Omental fat pad (tissue), 3 donors: ENCODE measurements at regions not wholly inside any gene's neighbourhood (a gene's known extent, or its start where the extent isn't known, plus 50 kb on each side); places are given as distances from the start of the nearest gene placed in this dataset.

Source experiments
- ATAC-seq: fragments of 150-250 bp; one replicate; pipeline ENCODE4 v1.9.1; 2016; ENCODE audit warnings: mild to moderate bottlenecking, moderate library complexity; ENCODE audit not compliant: low FRiP score
- DNase-seq: peaks from one replicate; pipeline ENCODE4 v3.0.0-alpha.2; 2019; ENCODE audit warnings: low spot score
- CTCF ChIP-seq, 3 donors: fragments of 450-650 bp; IDR thresholded peaks; one replicate each; pipeline ENCODE4 v1.5.1; 2016 to 2017; ENCODE audit warnings: antibody characterized with exemption in 3 of 3, mild to moderate bottlenecking in 3 of 3, moderate library complexity in 2 of 3

- no peak for DNase-seq
- ATAC-seq, result no peak
- TF ChIP-seq CTCF (IDR thresholded peaks at IDR 0.05), result no peak
Observed at GRCh38 chr1:221632072-221632471, 109.8 kb downstream of the DUSP10 start.

DNA sequence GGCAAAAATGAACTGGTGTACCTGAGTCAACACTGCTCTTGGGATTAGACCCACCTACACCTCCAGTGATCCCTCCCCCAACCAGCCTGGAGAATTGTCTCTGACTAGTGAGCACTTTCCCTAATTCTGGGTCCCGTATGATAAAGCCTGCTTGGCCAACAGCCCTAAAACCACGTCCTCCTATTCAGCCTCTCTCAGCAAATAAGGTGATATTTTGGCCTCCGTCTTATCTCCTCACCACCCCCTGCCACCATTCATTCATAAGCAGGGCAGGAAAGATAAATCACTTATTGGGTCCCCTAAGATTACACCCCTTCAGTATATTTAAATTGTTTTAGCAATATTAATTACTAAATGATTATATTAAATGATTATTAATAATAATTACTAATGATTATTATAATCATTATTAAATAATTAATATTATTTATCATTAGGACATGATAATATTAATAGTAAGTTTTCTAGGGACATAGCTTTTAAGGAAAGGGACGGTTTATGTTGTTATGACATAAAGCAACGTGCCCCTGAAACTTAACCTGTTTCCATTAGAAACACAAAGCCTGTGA lies 108.0 kb downstream of the DUSP10 start:
- no peak for TF ChIP-seq CTCF (IDR thresholded peaks at IDR 0.05)
- ATAC-seq (no peak), DNase-seq (no peak)

DNA sequence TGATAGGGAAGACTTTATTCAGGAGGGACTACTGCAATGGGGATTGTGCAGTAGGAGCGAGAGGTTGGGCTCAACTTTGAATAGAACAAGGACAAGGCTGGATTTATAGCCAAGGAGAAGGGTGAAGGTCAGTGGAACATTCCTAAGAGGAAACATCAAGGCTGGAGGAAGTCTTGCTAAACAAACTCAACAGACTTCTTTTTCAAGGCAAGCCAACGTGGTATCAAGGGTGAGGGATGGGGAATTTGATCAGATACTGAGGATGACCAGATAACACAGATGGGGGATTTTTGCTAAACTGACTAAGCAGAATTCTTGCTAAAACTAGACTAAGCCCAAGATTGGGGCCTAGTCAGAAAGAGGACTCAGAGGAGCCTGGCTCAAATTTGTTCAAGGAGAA lies 107.3 kb downstream of the DUSP10 start:
- ATAC-seq (no peak), DNase-seq (no peak)
- TF ChIP-seq CTCF (IDR thresholded peaks at IDR 0.05), result no peak

- no peak for TF ChIP-seq CTCF (IDR thresholded peaks at IDR 0.05)
- DNase-seq (no peak), ATAC-seq (no peak)
Observed at GRCh38 chr1:221635305-221635704, 106.6 kb downstream of the DUSP10 start.

- no peak for TF ChIP-seq CTCF (IDR thresholded peaks at IDR 0.05)
- DNase-seq (no peak), ATAC-seq (no peak)
Observed at GRCh38 chr1:221636096-221636495, 105.8 kb downstream of the DUSP10 start.

GRCh38 chr1:221636967-221637366 lies 104.9 kb downstream of the DUSP10 start:
- DNase-seq, result no peak

More at GRCh38 chr1:221636967-221637366, 104.9 kb downstream of the DUSP10 start:
- TF ChIP-seq CTCF (IDR thresholded peaks at IDR 0.05), result no peak
- no peak for ATAC-seq
